ENCODE measurements at regions not wholly inside any gene's neighbourhood (a gene's known extent, or its start where the extent isn't known, plus 50 kb on each side); places are given as distances from the start of the nearest gene placed in this dataset.

- intact Hi-C loops (cut with DNase I) = no loop called here
- Histone ChIP-seq H3K4me3 (no peak overlapping the region), H3K9me3 (no peaks in the 10 kb centered on the region), H3K4me1 (no peaks in the 10 kb centered on the region), H3K27ac (no peak overlapping the region), H3K27me3 (no peaks in the 10 kb centered on the region), H3K36me3 (replicated peaks in 1 of 2; ENCODE audit: insufficient read depth in 1 of 2, low read depth in 2 of 2) (no peaks in the 10 kb centered on the region)
- no peak for TF ChIP-seq POLR2A (IDR thresholded peaks at IDR 0.05)
- TF ChIP-seq CTCF (IDR thresholded peaks at IDR 0.05) = no peak
- DNase-seq = no peak
- no peak for ATAC-seq
- WGBS, 2 donors = 12 to 19% methylated on average over 1 of the region's 1 CpG
These were observed 298.8 kb downstream of the FOXA2 start for GRCh38 chr20:22285555-22285954.

- no peaks in the 10 kb centered on the region for H3K36me3 ChIP-seq (replicated peaks in 1 of 2; ENCODE audit: insufficient read depth in 1 of 2, low read depth in 2 of 2)
- 73 to 83% methylated on average over 3 of the region's 3 CpGs for WGBS, 2 donors
- no peaks in the 10 kb centered on the region for H3K4me1 ChIP-seq
- H3K9me3 ChIP-seq = no peaks in the 10 kb centered on the region
- DNase-seq = no peak
- no peak for ATAC-seq
- TF ChIP-seq POLR2A (IDR thresholded peaks at IDR 0.05) (no peak), CTCF (IDR thresholded peaks at IDR 0.05) (no peak)
- H3K27me3 ChIP-seq = no peaks in the 10 kb centered on the region
- no peak overlapping the region for H3K27ac ChIP-seq
- no peak overlapping the region for H3K4me3 ChIP-seq
- intact Hi-C loops (cut with DNase I) = no loop called here
These were observed 301.7 kb downstream of the FOXA2 start for GRCh38 chr20:22282696-22283095.

DNA sequence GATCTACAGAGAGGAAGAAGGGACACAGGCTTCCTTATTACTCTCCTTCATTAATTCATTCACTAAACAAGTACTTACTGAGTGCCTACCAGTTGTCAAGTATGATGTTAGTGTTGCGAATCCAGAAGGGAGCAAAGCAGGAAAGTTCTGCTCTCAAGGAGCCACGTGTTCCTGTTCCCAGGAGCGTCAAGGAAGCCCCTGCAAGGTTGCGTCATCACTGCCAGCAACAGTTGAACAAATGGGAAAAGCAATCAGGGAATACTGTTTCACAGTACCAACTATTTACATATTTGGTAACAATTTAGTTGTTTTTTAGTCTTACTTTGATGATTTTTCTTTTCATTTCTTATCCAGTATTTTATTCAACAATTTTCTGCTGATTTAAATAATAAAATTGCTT is 310.0 kb downstream of the FOXA2 start:
- intact Hi-C loops (cut with DNase I) = no loop called here
- WGBS, 2 donors = 22% methylated on average over 4 of the region's 4 CpGs
- no peak overlapping the region for H3K4me3 ChIP-seq
- ATAC-seq (no peak), DNase-seq (peak in 2 of 4 donors; percentile 7 to 9)
- no peaks in the 10 kb centered on the region for H3K4me1 ChIP-seq
- no peaks in the 10 kb centered on the region for H3K9me3 ChIP-seq
- H3K36me3 ChIP-seq (replicated peaks in 1 of 2; ENCODE audit: insufficient read depth in 1 of 2, low read depth in 2 of 2) = no peaks in the 10 kb centered on the region
- H3K27ac ChIP-seq = no peak overlapping the region
- TF ChIP-seq POLR2A (IDR thresholded peaks at IDR 0.05) = no peak
- TF ChIP-seq CTCF (IDR thresholded peaks at IDR 0.05) = no peak
- no peaks in the 10 kb centered on the region for H3K27me3 ChIP-seq

- intact Hi-C loops (cut with DNase I) = no loop called here
- TF ChIP-seq CTCF (IDR thresholded peaks at IDR 0.05) = no peak
- no peak for TF ChIP-seq POLR2A (IDR thresholded peaks at IDR 0.05)
- WGBS, 2 donors = 75 to 77% methylated on average over 2 of the region's 2 CpGs
- no peaks in the 10 kb centered on the region for H3K36me3 ChIP-seq (replicated peaks in 1 of 2; ENCODE audit: insufficient read depth in 1 of 2, low read depth in 2 of 2)
- H3K27ac ChIP-seq = no peak overlapping the region
- no peaks in the 10 kb centered on the region for H3K27me3 ChIP-seq
- ATAC-seq (no peak), DNase-seq (no peak)
- no peaks in the 10 kb centered on the region for H3K9me3 ChIP-seq
- H3K4me3 ChIP-seq = no peak overlapping the region
- H3K4me1 ChIP-seq = no peaks in the 10 kb centered on the region
These were observed 315.7 kb downstream of the FOXA2 start for GRCh38 chr20:22268675-22269074.

- Histone ChIP-seq H3K9me3 (no peaks in the 10 kb centered on the region), H3K27ac (no peak overlapping the region), H3K36me3 (replicated peaks in 1 of 2; ENCODE audit: insufficient read depth in 1 of 2, low read depth in 2 of 2) (no peaks in the 10 kb centered on the region), H3K27me3 (no peaks in the 10 kb centered on the region), H3K4me1 (no peaks in the 10 kb centered on the region), H3K4me3 (no peak overlapping the region)
- WGBS, 2 donors = 57 to 65% methylated on average over 4 of the region's 4 CpGs
- intact Hi-C loops (cut with DNase I) = no loop called here
- ATAC-seq (no peak), DNase-seq (no peak)
- TF ChIP-seq CTCF (IDR thresholded peaks at IDR 0.05) (no peak), POLR2A (IDR thresholded peaks at IDR 0.05) (no peak)
These were observed 319.5 kb downstream of the FOXA2 start for GRCh38 chr20:22264917-22265316.

Data from body of pancreas (tissue), 4 donors.